IgD-negative memory B cell (primary cell): ENCODE measurements at regions not wholly inside any gene's neighbourhood (a gene's known extent, or its start where the extent isn't known, plus 50 kb on each side); places are given as distances from the start of the nearest gene placed in this dataset.

Source experiments
- H3K27ac Mint-ChIP-seq, 3 donors: one replicate each; pipeline ENCODE4 v1.8.0; 2020 to 2022; ENCODE audit warnings: mild to moderate bottlenecking in 3 of 3, mixed read lengths in 3 of 3, moderate library complexity in 1 of 3
- H3K27me3 Mint-ChIP-seq: one replicate; pipeline ENCODE4 v1.8.0; 2021; ENCODE audit warnings: mixed read lengths
- H3K36me3 Mint-ChIP-seq: one replicate; pipeline ENCODE4 v1.8.0; 2020; ENCODE audit warnings: mild to moderate bottlenecking, mixed read lengths
- H3K4me1 Mint-ChIP-seq, 3 donors: one replicate each; pipeline ENCODE4 v1.8.0; 2020 to 2022; ENCODE audit warnings: mixed read lengths in 3 of 3, mild to moderate bottlenecking in 1 of 3
- H3K4me3 Mint-ChIP-seq, 4 donors: one replicate each; pipeline ENCODE4 v1.8.0; 2020 to 2022; ENCODE audit warnings: mild to moderate bottlenecking in 4 of 4, mixed read lengths in 4 of 4, moderate library complexity in 3 of 4
- H3K9me3 Mint-ChIP-seq, 3 donors: one replicate each; pipeline ENCODE4 v1.8.0; 2020 to 2021; ENCODE audit warnings: mixed read lengths in 3 of 3, mild to moderate bottlenecking in 1 of 3

DNA sequence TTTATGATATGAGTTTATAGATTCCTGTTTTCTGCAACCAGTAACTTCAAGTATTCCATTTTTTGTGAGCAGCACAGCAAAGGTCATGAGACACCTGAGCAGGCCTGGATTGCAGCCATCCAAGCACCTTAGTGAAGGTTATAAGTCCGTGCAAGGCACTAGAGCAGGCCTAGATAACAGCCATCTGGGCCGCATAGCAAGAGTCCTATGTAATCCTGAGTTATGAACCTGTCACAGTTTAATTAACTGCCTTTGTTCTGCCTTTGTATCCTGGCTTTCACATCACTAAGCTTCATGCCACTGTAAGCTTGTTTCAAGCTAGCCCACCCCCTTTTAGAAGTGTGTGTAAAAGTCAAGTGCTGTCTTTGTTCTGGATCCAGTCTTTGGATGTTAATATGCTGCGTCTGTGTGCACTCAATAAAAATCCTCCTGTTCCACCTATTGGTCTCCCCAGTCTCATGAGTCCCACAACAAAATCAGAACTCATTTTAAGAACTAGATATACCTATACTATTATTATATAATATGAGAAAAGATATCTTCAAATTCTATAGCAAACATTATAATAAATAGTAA is 556.2 kb upstream of the CHRM3 start:
- Mint-ChIP-seq H3K4me1 (no peaks in the 10 kb centered on the region), H3K36me3 (no peaks in the 10 kb centered on the region), H3K9me3 (peaks cover 0 to 15% (median 10%) of the 10 kb centered on the region in 3 donors), H3K27ac (peak overlapping the region in 1 of 3 donors; percentile 61), H3K4me3 (no peak overlapping the region), H3K27me3 (no peaks in the 10 kb centered on the region)

DNA sequence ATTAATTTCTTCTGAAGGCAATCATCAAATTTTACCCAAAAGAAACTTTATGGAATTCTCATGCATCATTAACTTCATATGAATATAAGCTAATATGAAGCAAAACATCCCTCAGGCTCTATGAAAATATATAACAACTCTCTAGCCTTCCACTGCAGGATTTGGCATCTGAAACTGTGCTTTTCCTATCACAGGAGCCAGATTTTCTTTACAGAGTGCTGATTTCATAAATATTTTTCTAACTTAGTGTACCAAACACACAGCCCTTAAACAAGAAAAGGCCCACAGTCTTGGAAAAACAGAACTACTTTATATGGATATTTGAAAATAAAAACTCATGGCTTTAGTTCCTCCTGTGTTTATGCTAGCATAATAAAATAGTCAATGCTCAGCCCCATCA is 559.5 kb upstream of the CHRM3 start:
- Mint-ChIP-seq H3K4me3 (no peak overlapping the region), H3K27me3 (no peaks in the 10 kb centered on the region), H3K36me3 (no peaks in the 10 kb centered on the region), H3K4me1 (no peaks in the 10 kb centered on the region), H3K9me3 (peaks cover 1 to 24% (median 16%) of the 10 kb centered on the region in 3 donors), H3K27ac (no peak overlapping the region)

DNA sequence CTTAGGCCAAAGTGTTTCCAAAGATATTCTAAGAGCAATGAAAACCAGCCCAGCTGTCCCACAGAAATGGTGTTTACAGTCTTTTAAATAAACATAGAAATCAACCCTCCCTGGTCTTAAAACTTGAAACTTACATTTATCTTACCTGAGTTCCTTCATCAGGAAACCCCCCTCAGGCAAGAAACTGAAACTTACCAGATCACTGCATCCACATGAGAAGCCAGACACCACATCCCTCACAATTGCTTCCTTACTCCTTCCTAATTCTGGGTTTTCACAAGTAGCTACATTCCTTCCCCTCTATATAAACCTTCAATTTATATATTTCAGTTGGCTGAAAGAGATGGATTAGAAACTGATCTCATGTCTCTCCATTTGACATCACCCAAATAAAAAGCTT is 563.0 kb upstream of the CHRM3 start:
- Mint-ChIP-seq H3K9me3 (peaks cover 4 to 24% (median 9%) of the 10 kb centered on the region in 3 donors), H3K27ac (no peak overlapping the region), H3K36me3 (no peaks in the 10 kb centered on the region), H3K27me3 (no peaks in the 10 kb centered on the region), H3K4me3 (no peak overlapping the region), H3K4me1 (no peaks in the 10 kb centered on the region)

DNA sequence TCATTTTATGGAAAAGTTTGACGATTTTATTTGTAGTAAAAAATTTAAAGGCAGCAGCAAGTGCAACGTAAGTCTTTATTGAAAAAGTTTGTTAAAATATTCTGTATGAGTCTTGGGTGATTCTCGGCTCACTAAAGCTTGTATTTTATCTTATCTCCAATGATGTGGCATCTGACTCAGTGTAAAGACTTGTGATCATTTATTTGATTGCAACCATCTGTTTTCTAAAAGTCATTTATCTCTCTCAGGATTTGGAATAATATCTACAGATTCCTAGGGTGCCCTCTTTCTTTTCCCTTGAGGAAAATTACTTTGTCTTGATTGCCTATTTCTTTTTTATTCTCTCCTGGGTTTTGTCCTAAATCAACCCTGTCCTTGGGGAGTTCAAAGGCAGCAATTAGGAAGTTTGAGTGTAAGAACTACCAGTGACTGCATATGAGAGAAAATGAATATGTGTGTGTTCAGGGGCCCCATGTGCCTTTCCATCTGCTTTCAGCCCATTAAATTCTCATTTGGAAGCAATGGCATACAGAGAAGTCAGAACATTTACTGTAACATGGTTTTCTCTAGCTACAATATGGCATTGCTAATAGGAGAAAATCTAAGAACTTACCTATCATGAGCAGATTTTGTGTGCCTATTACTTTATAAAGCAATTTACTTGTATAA is 575.0 kb upstream of the CHRM3 start:
- no peak overlapping the region for H3K4me3 Mint-ChIP-seq
- no peak overlapping the region for H3K27ac Mint-ChIP-seq
- no peaks in the 10 kb centered on the region for H3K27me3 Mint-ChIP-seq
- peaks cover 1 to 13% (median 4%) of the 10 kb centered on the region in 3 donors for H3K9me3 Mint-ChIP-seq
- no peaks in the 10 kb centered on the region for H3K36me3 Mint-ChIP-seq
- no peaks in the 10 kb centered on the region for H3K4me1 Mint-ChIP-seq

DNA sequence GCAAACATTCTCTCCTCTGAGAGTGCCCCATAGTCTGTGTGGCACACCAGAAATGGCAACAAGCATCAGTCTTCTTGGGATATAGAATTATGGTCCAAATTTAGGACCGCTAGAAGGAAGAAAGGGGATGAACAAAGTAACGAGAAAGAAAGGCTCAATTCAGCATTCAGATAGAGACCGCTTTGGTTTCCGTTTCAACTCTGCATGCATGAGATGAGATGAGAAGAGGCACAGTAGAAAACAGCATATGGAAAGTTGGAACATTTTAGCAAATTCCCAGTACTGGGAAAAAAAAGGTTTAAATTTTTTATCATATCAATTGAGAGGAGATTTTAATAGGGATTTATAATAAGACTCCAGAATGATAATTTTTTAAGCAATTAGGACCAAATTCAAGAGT is 595.5 kb upstream of the CHRM3 start:
- Mint-ChIP-seq H3K4me3 (no peak overlapping the region), H3K27me3 (no peaks in the 10 kb centered on the region), H3K9me3 (peaks cover 3 to 14% (median 11%) of the 10 kb centered on the region in 3 donors), H3K36me3 (no peaks in the 10 kb centered on the region), H3K4me1 (no peaks in the 10 kb centered on the region), H3K27ac (no peak overlapping the region)

DNA sequence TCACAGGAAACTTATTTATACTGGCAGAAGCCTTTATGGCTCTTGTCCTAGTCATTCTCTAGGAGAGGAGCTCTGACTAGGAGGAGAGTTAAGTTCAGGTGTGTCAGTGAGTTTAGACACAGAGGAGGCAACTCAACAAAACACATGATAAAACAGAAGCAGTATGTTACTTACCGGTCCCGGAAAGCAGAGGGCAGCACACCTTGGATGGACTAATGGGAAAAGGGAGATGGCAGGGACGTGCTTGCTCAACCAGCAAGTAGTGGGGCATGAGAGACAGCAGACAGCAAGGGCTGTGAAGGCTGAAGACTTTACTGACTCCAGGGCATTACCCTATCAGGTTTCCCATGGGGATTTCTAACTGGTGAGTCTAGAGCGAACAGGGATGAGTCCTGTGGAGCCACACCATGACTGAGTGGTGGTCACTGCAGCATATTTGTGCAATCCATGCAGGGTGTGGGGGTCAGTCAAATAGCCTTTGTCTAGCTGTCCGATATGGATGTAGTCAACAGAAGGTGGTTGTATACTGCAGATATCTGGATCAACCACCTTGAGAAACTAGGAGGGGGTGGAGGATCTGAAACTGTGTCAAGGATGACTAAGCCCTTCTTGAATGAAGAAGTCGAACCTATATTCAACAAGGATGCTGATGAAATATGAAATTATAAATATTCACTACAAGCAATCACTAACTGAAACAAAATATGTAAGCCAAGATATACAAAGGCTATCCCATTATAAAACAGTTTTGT is 596.3 kb upstream of the CHRM3 start:
- Mint-ChIP-seq H3K36me3 (no peaks in the 10 kb centered on the region), H3K4me1 (no peaks in the 10 kb centered on the region), H3K4me3 (no peak overlapping the region), H3K27me3 (no peaks in the 10 kb centered on the region), H3K27ac (no peak overlapping the region), H3K9me3 (peaks cover 3 to 12% (median 10%) of the 10 kb centered on the region in 3 donors)

DNA sequence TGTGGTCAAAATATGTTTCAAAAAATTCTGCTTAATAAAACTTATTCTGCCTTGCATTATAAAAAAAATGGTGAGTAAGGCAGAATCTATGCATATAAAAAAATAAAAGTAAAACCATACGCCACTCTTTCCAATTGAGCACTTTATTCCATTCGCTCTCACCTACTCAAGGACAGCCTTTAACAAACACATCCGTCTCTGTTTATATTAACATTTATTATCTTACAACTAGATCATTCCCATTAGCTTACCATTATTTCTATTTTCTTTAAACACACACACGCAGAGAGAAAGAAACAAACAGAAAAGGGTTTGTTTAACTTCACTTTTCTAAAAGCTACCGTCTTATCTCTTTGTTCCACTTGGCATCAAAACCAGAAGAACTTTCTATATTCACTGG is 598.9 kb upstream of the CHRM3 start:
- H3K4me1 Mint-ChIP-seq: no peaks in the 10 kb centered on the region
- H3K27ac Mint-ChIP-seq: no peak overlapping the region
- H3K36me3 Mint-ChIP-seq: no peaks in the 10 kb centered on the region
- no peaks in the 10 kb centered on the region for H3K27me3 Mint-ChIP-seq
- H3K9me3 Mint-ChIP-seq: peaks cover 5 to 13% (median 7%) of the 10 kb centered on the region in 3 donors
- no peak overlapping the region for H3K4me3 Mint-ChIP-seq

DNA sequence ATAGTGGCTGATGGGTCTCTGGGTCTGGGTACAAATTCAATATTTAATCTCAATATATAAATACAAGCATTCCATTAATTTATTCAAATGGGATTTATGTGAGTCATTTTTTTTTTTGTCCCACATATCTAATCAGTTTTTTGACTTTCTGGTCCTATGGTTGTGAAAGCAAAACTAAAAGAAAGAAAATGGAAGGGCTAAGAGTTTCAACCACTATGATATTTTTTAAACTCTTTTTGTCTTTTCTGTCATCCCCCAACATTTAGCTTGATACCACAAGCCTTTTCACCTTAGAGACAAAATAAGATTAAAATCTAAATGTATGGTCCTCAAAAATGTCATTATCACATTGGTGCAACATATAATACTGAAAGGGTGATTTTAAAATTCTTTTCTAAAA is 602.7 kb upstream of the CHRM3 start:
- H3K36me3 Mint-ChIP-seq: peaks cover 3% of the 10 kb centered on the region
- no peak overlapping the region for H3K27ac Mint-ChIP-seq
- H3K27me3 Mint-ChIP-seq: no peaks in the 10 kb centered on the region
- H3K9me3 Mint-ChIP-seq: peaks cover 5 to 12% (median 5%) of the 10 kb centered on the region in 3 donors
- no peaks in the 10 kb centered on the region for H3K4me1 Mint-ChIP-seq
- no peak overlapping the region for H3K4me3 Mint-ChIP-seq

DNA sequence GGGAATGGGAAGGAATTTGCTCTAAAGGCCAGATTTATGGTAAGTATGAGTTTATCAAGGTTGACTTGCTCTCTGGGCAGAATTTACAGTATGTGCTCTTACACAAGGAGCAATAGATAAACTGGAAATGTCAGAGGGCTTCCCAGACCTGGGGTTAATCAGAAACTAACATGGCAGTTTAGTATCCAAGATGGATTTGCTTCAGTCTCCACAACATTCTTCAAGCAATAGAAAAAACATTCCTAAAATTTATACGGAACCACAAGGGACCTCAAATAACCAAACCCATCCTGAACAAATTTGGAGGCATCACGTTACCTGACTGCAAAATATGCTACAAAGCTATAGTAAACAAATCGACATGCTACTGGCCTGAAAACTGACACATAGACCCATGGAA is 606.7 kb upstream of the CHRM3 start:
- peaks cover 3% of the 10 kb centered on the region for H3K36me3 Mint-ChIP-seq
- peaks cover 2 to 15% (median 3%) of the 10 kb centered on the region in 3 donors for H3K9me3 Mint-ChIP-seq
- H3K27ac Mint-ChIP-seq: no peak overlapping the region
- H3K27me3 Mint-ChIP-seq: no peaks in the 10 kb centered on the region
- no peaks in the 10 kb centered on the region for H3K4me1 Mint-ChIP-seq
- H3K4me3 Mint-ChIP-seq: no peak overlapping the region

DNA sequence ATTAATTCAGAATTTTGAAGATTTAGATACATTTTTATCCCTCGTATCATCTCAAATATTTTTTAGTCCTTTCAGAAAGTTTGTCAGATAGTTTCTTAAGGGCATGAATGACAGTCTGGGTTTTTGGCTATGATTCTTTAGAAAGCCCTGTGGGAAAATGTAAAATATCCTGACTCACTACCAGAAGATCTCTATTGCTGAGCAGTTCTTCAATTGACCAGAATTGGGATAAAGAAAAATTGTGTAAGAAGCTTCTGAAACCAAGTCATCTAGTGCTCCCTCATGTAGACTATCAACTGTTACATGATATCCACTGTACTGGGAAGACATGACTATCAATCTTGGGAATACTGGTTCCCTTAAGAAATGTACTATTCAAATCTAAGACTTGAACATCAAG is 608.3 kb upstream of the CHRM3 start:
- Mint-ChIP-seq H3K4me1 (no peaks in the 10 kb centered on the region), H3K9me3 (peaks cover 2 to 15% (median 3%) of the 10 kb centered on the region in 3 donors), H3K4me3 (no peak overlapping the region), H3K36me3 (peaks cover 3% of the 10 kb centered on the region), H3K27me3 (no peaks in the 10 kb centered on the region), H3K27ac (no peak overlapping the region)

DNA sequence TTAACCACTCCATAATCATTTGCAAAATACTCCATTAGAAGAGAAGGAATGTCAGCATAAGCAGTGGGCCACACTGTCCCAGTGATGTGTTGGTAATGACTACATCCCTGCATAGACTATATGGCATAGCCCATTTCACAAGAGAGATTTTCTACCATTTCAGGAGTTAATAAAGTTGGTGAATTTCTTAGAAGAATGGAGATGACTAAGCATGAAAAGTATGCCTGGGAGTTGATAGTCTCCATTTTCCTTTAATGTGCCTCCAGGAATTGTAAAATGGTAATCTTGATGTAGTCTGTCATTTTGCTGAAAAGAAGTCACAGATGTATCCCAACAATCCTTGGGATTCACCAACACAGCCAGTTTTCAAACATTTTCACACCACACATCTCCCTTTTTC is 608.8 kb upstream of the CHRM3 start:
- H3K9me3 Mint-ChIP-seq: peaks cover 0 to 13% (median 1%) of the 10 kb centered on the region in 3 donors
- no peaks in the 10 kb centered on the region for H3K4me1 Mint-ChIP-seq
- no peak overlapping the region for H3K27ac Mint-ChIP-seq
- H3K36me3 Mint-ChIP-seq: peaks cover 3% of the 10 kb centered on the region
- no peak overlapping the region for H3K4me3 Mint-ChIP-seq
- no peaks in the 10 kb centered on the region for H3K27me3 Mint-ChIP-seq

DNA sequence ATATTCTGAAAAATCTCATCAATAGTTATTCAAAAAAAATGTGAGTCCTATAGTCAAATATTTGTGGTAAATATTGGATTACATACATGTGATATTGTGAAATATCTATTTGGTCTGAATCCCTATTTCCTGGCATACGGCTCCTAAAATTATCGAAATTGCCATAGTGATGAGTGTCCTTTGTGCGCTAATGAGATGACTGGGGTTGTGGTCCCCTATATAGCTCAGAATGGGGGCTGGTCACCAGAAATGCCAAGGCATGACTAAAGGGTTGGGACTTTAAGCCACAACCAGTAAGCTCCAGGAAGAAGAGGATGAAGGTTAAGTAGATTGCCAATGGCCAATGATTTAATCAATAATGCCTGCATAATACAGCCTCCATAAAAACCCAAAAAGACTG is 610.2 kb upstream of the CHRM3 start:
- no peak overlapping the region for H3K4me3 Mint-ChIP-seq
- no peak overlapping the region for H3K27ac Mint-ChIP-seq
- peaks cover 1 to 19% (median 2%) of the 10 kb centered on the region in 3 donors for H3K9me3 Mint-ChIP-seq
- H3K36me3 Mint-ChIP-seq: peaks cover 3% of the 10 kb centered on the region
- no peaks in the 10 kb centered on the region for H3K27me3 Mint-ChIP-seq
- no peaks in the 10 kb centered on the region for H3K4me1 Mint-ChIP-seq

DNA sequence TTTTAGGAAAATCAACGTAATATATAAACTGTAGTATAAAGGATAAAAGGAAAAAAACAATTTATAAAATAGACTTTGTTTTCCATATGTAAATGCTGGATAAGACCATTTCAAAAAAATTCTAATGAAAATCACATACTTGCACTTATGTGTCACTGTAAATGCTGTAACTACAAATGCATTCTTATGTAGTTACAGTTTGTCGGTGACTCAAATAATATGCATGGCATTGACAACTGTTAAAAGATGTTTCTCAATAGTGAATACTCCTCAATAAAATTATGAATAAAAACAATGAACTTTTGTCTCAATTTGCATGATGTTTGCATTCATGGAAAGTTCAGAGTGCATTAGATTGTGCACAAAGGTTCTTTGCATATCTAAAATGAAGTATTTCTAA is 614.0 kb upstream of the CHRM3 start:
- H3K9me3 Mint-ChIP-seq: peaks cover 5 to 11% (median 9%) of the 10 kb centered on the region in 3 donors
- H3K4me3 Mint-ChIP-seq: no peak overlapping the region
- H3K4me1 Mint-ChIP-seq: peaks cover 0 to 2% (median 0%) of the 10 kb centered on the region in 3 donors
- no peak overlapping the region for H3K27ac Mint-ChIP-seq
- H3K36me3 Mint-ChIP-seq: no peaks in the 10 kb centered on the region
- H3K27me3 Mint-ChIP-seq: no peaks in the 10 kb centered on the region

DNA sequence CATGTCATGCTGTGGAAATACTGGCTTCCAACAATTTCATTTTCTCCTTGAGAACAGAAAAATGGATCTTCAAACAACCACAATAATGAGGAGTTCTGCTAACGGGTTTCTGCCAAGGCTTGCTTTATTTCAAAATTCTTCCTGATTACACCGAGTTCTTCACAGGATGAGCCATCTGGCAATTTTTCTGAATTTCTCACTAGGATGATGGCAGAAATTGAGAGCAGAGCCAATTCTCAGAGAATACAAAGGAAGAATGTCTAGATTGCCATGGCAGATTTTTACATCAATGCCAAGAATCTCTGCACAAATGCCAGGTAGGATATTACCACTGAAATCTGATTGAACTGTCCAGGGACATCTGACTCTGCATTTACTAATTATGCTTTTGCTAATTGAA is 619.0 kb upstream of the CHRM3 start:
- H3K4me1 Mint-ChIP-seq: peaks cover 0 to 2% (median 0%) of the 10 kb centered on the region in 3 donors
- no peaks in the 10 kb centered on the region for H3K27me3 Mint-ChIP-seq
- H3K36me3 Mint-ChIP-seq: no peaks in the 10 kb centered on the region
- no peak overlapping the region for H3K4me3 Mint-ChIP-seq
- peaks cover 8 to 19% (median 15%) of the 10 kb centered on the region in 3 donors for H3K9me3 Mint-ChIP-seq
- H3K27ac Mint-ChIP-seq: no peak overlapping the region

DNA sequence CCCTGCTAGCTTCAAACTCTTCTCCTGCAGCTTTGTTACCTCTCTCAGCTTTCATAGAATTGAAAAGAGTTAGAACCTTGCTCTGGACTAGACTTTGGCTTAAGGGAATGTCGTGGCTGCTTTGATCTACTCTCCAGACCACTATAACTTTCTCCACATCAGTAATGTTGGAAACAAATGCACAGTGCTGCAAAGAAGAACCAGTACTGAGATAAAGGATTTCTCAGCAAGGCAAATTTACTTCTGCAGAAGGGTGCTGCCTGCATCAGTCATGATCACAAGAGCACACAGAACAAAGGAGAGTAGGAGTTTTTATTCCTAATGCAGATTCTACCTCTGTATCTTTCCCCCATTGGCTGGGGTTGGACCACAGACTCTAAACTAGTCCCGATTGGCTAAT is 621.6 kb upstream of the CHRM3 start:
- H3K27me3 Mint-ChIP-seq: no peaks in the 10 kb centered on the region
- H3K27ac Mint-ChIP-seq: peak overlapping the region in 1 of 3 donors; percentile 50
- H3K36me3 Mint-ChIP-seq: no peaks in the 10 kb centered on the region
- H3K4me3 Mint-ChIP-seq: no peak overlapping the region
- peaks cover 8 to 17% (median 11%) of the 10 kb centered on the region in 3 donors for H3K9me3 Mint-ChIP-seq
- no peaks in the 10 kb centered on the region for H3K4me1 Mint-ChIP-seq
